ENCODE measurements at regions not wholly inside any gene's neighbourhood (a gene's known extent, or its start where the extent isn't known, plus 50 kb on each side); places are given as distances from the start of the nearest gene placed in this dataset.
"Not testable (repeated sequence)": the region's sequence is repeated elsewhere in the genome, so short reads cannot be mapped to it uniquely, and the experiment has no call there.

- no peak for DNase-seq
Measured at GRCh38 chr2:35932276-35932963, 423.2 kb upstream of the CRIM1 start.

- no peak for DNase-seq
Measured at GRCh38 chr2:35931626-35932025, 424.0 kb upstream of the CRIM1 start.

DNA sequence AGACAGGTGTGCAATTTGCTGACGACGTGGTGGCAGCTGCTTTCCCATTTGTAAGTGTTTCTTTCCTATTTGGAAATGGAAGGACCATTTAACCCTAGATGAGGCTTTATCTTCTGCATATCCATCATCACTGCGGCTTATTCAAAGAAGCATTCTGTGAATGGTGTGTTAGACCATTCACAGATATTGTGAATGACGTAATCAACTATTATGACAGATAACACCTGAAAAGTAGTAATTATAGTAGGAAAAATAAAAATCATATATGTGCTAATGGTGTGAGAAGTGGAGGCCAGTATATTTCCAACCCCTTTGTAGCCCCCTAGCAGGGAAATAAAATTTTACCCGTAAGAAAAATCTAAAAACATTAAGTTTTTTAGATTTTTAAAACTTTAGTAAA, 424.5 kb upstream of the CRIM1 start:
- no peak for DNase-seq

DNA sequence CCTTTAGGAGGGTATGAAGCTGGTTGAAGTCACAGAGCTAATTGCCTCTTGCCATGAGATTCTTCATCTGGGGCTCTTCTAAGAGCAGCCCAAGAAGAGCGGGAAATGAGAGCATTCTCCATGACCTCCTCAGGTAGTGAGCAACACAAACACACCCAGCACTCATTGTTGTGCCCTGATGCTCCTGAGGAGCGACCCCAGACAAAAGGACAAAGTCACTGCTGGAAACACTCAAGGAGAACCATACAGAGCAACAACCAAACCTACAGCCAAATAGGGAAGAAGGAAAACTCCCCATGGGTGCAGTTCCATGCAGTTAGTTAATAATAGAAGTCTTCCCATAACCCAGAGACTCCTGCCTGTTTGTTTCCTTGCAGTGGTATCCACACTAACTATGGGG, 426.0 kb upstream of the CRIM1 start:
- DNase-seq, result no peak

DNA sequence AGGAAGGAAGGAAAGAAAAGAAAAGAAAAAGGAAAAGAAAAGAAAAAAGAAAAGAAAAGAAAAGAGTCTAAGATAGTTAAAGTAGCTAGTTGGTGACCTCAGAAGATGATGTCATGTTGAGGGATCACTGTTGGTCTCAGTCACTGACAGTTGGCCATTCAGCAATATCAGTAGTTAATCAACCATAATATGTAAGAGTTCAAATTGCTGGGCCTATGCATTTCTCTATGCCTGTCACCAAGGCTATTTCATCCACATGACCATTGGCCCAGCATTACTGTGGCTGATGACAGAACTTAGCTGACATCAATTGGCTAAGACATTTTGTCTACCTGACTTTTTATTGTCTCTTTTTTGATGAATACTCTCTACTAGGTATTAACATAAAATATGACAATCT, 435.5 kb upstream of the CRIM1 start:
- no peak for DNase-seq

- DNase-seq, result no peak
Measured at GRCh38 chr2:35915261-35915660, 440.3 kb upstream of the CRIM1 start.

DNA sequence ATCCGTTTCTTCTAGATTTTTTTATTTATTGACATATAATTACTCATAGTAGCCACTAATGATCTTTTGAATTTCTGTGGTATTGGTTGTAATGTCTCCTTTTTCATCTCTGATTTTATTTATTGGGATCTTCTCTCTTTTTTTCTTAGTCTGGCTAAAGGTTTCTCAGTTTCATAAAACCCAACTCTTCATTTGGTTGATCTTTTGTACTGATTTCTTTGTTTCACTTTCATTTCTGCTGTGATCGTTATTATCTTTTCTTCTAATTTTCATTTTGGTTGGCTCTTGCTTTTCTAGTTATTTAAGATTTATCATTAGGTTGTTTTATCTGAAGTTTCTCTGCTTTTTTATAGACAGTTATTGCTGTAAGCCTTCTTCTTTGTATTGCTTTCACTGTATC, 463.6 kb upstream of the CRIM1 start:
- DNase-seq, result no peak

- DNase-seq, result no peak
Measured at GRCh38 chr2:35891528-35891927, 464.1 kb upstream of the CRIM1 start.

DNA sequence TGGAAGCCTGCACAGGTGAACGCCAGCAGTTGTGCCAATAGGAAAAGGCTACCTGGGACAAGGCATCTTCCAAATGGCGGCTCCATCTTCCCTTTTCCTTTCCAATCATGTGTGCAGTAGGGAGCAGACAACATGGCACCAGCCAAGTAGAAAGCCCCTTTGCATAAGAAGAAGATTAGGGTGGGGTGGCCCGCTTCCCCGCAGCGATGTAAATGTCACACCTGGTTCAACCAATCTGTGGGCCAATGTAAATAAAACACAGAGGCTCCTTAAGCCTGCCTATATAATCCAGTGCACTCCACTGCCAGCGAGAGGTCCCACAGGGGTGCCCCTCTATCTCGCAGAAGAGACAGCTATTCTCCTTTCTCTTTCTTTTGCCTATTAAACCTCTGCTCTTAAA, 468.4 kb upstream of the CRIM1 start:
- DNase-seq, result no peak

- no peak for DNase-seq
Measured at GRCh38 chr2:35873921-35874320, 481.7 kb upstream of the CRIM1 start.

DNA sequence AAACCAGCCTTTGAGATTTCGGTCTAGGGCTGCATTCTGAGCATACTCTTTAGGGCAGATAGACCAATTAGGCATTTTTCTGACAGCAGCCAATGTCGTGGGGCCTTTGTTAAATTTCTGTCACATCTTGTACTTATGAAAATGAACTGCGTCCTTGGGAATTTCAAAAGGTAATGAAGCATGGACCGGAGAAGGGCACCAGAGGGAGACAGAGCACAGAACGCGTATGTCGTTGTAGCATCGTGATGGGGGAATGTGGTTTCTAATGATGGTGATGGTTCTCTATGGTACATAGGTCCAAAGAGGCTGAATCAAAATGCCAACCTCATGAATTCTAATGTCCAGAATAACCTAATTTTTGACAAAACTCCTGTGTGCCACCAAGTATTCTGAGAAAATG, 483.9 kb upstream of the CRIM1 start:
- no peak for DNase-seq

DNA sequence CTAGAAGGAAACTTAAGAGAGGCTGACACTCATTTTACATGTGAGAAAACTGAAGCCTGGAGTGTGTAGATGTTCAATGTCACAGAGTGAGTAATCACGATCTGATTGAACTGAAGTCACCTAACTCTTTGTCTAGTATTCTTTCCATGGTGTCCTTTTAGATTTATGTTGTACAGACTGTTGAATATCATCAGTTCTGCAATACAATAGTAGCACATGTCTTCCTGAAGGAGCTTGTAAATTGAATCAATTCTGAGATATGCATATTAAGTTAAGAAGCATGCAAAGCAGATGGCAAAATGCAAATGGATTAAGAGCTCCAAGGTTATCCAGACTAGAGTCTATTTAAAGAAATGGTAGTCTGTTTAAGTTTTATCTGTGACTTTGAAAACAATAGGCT, 484.9 kb upstream of the CRIM1 start:
- DNase-seq, result no peak

- peak; percentile 36 for DNase-seq
Measured at GRCh38 chr2:35864141-35864540, 491.4 kb upstream of the CRIM1 start.

DNA sequence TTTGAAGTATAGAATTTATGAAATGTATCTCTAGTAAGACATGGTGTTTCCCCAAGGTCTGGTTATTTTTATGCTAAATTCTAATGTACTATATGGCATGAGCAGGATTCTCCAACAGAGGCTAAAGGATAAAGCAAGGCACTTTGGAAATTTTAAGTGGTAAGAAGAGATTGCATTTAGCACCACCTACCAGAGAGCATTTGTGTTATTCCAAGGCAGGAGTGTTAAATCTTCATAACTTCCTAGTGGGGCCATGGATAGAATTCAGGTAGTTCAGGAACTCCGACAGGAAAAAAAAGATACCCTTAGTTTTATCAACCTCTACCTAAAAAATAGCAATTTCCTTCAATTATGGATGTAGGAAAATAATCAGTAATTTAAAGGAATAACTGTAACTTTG, 497.4 kb upstream of the CRIM1 start:
- DNase-seq, result no peak

- no peak for DNase-seq
Measured at GRCh38 chr2:35857498-35857897, 498.1 kb upstream of the CRIM1 start.

GRCh38 chr2:35831385-35831784, 524.2 kb upstream of the CRIM1 start:
- no peak for DNase-seq

DNA sequence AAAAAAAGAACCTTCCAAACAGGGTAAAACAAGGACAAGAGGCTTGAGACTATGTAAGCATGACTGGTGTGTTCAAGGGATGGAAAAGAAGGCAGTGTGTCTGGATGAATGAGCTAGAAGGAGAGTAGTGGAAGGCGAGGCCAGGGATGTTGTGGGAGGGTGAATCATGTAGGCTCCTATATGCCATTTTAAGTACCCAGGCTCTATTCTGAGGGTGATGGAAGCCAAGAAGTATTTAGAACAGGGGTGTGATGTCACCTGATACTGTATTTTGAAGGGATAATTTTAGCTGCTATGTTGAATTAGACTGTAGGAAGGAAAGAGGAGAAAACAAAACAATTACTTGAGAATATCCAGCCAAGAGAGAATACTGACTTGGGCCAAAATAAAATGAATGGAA, 524.7 kb upstream of the CRIM1 start:
- peak; percentile 14 for DNase-seq

DNA sequence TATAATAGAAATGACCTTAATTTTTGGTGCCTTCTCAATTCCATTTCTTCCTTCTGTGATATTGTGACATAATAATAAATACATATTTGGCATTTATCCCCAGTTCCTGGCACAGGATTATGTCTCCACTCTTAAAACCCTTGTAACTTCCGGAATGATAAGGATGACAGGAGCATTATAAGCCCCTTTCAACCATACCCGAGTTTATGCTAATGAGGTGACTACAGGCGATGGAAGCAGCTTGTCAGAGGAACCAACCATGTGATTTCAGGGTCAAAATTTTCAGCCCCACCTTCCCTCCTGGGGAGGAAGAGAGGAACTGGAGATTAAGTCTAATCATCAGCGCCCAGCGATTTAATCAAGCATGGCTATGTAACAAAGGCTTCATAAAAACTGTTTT, 528.5 kb upstream of the CRIM1 start:
- no peak for DNase-seq

- DNase-seq, result no peak
Measured at GRCh38 chr2:35822716-35823115, 532.9 kb upstream of the CRIM1 start.

GRCh38 chr2:35821675-35822074, 533.9 kb upstream of the CRIM1 start:
- no peak for DNase-seq

DNA sequence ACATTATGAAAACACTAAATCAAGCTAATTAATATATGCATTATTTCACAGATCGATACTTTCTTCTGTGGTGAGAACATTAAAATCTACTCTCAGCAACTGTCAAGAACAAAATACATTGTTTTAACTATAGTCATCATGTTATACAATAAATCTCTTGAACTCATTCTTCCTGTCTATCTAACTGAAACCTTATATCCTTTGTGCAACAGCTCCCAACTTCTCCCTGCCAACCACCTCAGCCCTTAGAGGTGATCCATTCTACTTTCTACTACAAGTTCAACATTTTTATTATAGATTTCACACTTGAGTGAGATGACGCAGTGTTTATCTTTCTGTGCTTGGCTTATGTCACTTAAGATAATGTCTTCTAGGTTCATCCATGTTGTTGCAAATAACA, 535.2 kb upstream of the CRIM1 start:
- no peak for DNase-seq

GRCh38 chr2:35819033-35819432, 536.5 kb upstream of the CRIM1 start:
- DNase-seq, result no peak

GRCh38 chr2:35818359-35818758, 537.2 kb upstream of the CRIM1 start:
- DNase-seq, result not testable (repeated sequence)

GRCh38 chr2:35814597-35814996, 541.0 kb upstream of the CRIM1 start:
- not testable (repeated sequence) for DNase-seq

- peak; percentile 39 for DNase-seq
Measured at GRCh38 chr2:35803126-35803525, 552.5 kb upstream of the CRIM1 start.
